ENCODE measurements at regions not wholly inside any gene's neighbourhood (a gene's known extent, or its start where the extent isn't known, plus 50 kb on each side); places are given as distances from the start of the nearest gene placed in this dataset.

DNA sequence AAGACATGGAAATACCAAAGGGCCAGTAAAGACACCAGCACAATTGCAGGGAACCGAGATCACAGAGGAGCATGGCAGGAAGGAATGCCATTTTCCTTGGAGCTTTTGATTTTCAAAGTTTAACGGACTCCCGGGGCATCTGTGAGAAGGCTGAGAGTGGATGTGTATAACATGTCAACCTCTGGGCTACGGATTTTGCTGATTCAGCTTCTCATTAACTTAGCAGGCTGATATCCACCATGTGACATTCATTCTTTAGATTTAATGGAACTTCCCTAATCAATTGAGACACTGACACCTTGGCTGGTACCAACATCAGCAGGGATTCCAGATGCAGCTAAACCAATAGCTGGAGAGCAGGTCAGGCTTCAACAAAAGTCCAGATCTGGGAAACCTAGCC, 496.6 kb upstream of the SPHKAP start:
- TF ChIP-seq, protein P1, sequence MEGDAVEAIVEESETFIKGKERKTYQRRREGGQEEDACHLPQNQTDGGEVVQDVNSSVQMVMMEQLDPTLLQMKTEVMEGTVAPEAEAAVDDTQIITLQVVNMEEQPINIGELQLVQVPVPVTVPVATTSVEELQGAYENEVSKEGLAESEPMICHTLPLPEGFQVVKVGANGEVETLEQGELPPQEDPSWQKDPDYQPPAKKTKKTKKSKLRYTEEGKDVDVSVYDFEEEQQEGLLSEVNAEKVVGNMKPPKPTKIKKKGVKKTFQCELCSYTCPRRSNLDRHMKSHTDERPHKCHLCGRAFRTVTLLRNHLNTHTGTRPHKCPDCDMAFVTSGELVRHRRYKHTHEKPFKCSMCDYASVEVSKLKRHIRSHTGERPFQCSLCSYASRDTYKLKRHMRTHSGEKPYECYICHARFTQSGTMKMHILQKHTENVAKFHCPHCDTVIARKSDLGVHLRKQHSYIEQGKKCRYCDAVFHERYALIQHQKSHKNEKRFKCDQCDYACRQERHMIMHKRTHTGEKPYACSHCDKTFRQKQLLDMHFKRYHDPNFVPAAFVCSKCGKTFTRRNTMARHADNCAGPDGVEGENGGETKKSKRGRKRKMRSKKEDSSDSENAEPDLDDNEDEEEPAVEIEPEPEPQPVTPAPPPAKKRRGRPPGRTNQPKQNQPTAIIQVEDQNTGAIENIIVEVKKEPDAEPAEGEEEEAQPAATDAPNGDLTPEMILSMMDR (IDR thresholded peaks at IDR 0.05), result no peak
- TF ChIP-seq POLR2A (IDR thresholded peaks at IDR 0.05), result no peak

Data from Peyer's patch (tissue), 4 donors.